HG02884 (cell line): ENCODE measurements at regions not wholly inside any gene's neighbourhood (a gene's known extent, or its start where the extent isn't known, plus 50 kb on each side); places are given as distances from the start of the nearest gene placed in this dataset.

Experiments used
- ATAC-seq: cut with Tn5 transposase; IDR thresholded peaks from one replicate; pipeline ENCODE4 v1.9.1; 2021; ENCODE audit warnings: mild to moderate bottlenecking, moderate library complexity; ENCODE audit not compliant: unreplicated experiment

DNA sequence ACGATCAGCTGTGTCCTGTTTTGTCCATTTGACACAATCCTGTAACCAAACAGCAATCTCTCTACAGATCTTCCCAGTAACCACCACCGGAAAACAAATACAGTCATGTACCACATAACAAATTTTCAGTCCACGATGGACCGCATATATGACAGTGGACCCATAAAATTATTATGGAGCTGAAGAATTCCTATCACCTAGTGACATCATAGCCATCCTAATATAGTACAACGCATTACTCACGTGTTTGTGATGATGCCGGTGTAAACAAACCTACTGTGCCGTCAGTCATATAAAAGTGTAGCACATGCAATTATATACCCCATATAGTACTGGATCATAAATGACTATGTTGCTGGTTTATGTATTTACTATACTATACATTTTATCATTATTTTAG is 133.7 kb upstream of the EDNRA start:
- ATAC-seq: no peak

DNA sequence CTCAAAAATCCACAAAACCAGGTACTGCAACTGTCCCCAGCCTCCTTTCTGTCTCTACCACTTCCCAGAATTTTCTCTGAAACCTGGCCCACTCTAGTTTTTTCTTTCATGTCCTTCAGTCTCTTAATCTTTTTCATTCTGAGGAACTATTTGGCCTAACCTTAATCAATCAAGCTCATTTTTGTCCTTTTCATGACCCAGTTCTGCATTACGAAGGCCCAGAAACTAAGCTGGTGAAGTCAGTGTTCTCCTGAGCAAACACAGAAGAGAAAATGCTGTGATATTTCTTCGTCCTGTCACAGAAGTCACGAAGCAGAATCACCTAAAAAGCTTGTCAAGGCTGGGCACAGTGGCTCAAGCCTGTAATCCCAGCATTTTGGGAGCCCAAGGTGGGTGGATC is 131.7 kb upstream of the EDNRA start:
- ATAC-seq: no peak

GRCh38 chr4:147351083-147351787 is 129.7 kb upstream of the EDNRA start:
- ATAC-seq: no peak

DNA sequence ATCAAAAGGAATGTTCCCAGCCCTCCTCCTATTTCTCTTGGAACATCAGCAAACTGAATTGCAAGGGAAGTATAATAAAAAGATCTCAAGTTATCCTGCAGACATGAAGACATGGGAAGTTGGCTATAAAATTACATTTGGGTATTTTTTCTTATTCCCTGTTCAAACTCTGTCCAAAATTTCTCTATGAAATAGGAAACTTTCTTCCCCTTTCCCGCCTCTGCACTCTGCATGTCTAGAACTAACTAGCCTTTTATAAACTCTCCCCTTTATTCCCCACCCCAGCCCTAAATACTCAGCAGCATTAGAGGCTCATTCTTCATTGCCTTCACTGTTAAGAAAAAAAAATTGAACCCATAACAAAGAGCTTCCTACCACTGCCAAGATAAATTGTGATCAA is 126.7 kb upstream of the EDNRA start:
- ATAC-seq: no peak

GRCh38 chr4:147355032-147355656 is 125.8 kb upstream of the EDNRA start:
- ATAC-seq: no peak

DNA sequence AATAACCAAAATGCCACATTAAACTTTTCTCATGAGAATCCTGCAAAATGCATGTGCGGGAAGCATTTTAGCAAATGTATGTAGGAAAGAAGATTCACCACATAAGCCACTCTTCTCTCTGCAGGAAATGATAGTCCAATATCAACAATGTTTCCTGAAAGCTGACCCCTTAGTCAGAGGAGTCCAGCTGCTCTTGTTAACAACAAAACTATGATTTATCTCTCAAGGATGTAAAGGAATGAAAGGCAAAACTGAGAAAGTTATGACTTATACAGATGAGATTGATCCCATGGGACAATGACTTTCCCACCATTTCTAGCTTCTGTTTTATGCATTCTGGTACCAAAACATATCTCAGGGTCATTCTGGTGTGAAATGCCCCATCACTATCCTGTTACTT is 125.0 kb upstream of the EDNRA start:
- no peak for ATAC-seq

DNA sequence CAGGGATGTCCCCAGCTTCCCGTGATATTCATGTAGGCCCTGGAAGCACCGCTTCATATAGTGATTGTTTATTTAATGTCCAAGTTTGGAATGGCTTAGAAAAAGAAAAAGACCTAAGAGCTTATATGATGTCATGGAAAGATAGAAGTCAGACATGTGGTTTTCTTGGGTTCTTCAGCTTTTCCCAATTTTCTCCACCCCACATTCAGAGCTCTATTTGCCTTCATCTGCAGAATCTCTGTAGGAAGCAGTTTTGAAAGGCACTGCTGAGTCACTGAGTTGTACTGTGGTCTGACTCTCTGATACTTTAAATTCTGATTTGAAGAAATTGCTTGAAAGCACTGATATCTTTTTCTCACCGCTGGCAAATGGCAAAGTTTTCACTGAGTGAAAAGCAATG is 120.6 kb upstream of the EDNRA start:
- ATAC-seq: no peak

DNA sequence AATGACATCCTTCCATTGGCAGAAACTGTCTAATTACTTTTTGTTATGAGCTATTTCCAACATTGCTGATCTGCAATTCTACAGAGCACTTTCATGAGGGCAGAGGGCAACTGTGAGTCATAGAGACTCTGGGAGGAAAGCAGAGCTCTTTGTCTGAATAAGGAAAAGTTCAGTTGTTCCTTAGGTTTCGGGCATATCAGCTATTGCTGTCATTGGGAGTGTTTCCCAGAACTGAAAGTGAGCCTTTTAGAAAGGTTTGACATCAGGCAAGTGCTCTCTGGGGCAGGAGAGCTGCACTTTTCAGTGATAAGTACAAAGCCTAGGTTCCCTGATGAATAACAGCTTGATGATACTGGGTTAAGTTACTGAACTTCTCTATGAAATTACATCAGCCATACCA is 119.2 kb upstream of the EDNRA start:
- no peak for ATAC-seq

- no peak for ATAC-seq
These were observed 118.0 kb upstream of the EDNRA start for GRCh38 chr4:147362938-147363337.

DNA sequence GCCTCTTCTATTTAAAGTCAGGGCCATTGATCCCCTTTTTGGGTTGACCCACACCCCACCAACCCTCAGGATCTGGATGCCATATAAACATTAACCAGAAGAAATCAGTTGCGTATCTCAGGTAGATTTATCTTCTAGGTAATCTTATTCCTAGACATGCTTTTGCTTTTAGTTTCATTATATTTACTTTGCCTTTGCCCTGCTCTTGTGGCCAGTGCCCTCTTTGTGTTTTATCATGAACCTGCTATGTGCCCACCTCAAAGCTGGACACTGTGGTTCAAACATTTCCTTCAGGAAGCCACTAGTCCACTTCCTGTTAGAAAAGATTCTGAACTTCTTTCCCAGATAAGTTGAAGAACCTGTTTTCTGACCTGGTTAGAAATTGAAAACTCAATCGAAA is 117.4 kb upstream of the EDNRA start:
- ATAC-seq: no peak

DNA sequence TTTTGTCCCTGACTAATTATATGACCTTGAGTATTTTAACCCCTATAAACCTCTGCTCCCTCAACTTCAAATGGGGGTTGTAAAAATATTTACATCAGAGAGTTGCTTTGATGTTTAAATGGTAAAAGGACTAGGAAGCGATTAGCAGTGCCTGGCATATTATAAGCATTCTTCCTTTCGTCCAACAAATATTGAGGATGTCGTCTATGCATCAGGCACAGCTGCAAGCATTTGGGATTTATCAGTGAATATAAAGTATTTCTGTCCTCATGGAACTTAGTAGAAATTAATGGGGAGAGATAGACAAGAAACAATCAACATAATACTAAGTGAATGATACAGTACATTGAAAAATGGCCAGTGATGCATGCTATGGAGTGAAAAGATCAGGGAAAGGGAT is 115.5 kb upstream of the EDNRA start:
- ATAC-seq: no peak

GRCh38 chr4:147366164-147366563 is 114.7 kb upstream of the EDNRA start:
- ATAC-seq: no peak

- ATAC-seq: no peak
These were observed 113.0 kb upstream of the EDNRA start for GRCh38 chr4:147367891-147368290.

DNA sequence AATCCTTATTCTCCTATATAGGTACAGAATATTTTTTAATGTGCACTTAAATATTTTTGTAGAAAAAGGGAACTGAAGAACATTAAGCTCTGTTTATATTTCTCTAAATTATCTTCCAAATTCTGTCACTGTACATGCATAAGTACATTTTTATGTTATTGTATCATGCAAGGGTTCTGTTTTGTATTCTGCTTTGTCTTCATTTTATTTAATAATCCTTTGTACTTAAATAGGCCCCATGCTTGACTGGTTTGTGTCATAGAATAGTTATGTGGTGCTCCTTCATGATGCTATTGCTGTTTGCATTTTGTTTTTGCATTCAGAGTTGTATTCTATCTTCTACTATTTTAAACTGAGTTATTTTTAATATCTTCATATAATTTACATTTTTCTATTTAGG is 111.9 kb upstream of the EDNRA start:
- no peak for ATAC-seq

DNA sequence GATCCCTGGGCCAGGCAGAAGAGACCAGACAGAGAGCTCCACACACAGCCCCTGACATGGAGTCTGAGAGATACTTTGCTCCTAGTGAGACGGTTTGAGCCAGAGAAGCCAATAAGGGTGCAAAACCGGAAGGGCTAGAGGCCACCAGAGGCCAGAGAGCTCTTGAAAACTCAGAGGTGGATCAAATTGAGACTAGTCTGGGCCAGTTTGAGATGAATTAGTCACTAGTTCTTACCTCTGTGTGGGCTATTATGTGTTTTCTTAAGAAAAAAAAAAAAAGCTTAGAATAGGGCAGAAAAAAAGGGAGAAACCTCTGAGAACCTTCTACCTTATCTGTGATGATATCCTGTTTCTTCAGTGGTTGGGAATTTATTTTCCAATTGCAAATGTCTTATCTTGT is 110.4 kb upstream of the EDNRA start:
- no peak for ATAC-seq

DNA sequence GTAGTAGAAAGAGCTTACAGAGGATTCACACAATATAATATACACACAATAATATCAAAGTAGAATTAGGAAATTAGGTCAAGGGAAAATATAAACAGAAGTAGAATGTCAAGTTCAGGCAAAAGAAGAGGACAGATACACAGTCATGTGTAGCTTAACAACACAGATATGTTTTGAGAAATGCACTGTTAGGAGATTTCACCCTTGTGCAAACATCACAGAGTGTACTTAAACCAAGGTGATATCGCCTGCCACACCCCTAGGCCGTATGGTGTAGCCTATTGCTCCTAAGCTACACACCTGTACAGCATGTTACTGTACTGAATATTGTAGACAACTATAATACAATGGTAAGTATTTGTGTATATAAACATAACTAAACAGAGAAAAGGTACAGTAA is 110.0 kb upstream of the EDNRA start:
- ATAC-seq: no peak

DNA sequence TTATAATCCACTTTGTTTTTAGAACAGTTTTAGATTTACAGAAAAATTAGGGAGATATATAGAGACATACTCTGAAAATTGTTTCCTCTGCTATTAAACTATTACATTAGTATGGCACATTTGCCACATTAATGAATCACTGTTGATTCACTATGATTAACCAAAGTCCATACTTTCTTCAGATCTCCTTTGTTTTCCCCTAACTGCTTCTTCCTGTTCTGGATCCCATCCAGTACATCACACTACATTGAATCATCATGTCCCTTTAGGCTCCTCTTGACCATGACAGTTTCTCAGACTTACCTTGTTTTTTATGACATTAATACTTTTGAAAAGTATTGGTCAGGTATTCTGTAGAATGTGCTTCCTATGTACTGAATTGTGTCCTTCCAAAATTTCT is 109.2 kb upstream of the EDNRA start:
- ATAC-seq: no peak

GRCh38 chr4:147378780-147379179 is 102.1 kb upstream of the EDNRA start:
- no peak for ATAC-seq

- no peak for ATAC-seq
These were observed 99.1 kb upstream of the EDNRA start for GRCh38 chr4:147381749-147382148.

- no peak for ATAC-seq
These were observed 92.9 kb upstream of the EDNRA start for GRCh38 chr4:147388018-147388417.

DNA sequence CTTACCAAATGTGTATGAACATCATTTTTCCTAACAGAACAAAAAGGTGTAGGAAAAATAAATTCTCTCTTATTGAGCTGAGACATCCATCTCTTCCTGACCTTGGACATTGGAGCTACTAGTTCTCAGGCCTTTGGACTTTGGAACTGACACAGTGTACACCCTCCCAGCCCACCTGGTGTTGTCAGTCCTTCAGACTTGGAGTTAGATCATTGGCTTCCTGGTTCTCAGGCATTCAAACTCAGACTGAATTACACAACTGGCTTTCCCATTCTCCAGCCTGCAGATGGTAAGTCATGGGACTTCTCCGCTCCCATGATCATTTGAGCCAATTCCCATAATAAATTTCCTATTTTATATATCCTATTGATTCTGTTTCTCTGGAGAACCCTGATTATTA is 84.8 kb upstream of the EDNRA start:
- ATAC-seq: no peak

DNA sequence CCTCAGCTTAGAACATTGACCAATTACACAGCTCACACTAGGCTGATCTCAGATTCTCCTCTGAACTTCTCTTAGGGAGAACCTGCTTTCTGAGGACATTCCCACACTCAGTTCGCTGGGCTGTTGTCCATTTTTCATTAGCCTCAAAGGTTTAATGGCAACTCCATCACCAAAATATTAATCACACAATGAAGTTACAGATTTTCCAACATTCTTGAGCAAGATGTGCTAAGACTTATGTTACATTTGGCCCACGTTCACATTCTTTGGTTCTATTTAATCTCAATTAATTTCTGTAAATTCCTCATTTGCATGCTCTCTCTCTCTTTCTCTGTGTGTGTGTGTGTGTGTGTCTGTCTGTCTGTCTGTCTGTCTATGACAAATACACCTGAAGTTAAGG is 82.3 kb upstream of the EDNRA start:
- ATAC-seq: no peak

- no peak for ATAC-seq
These were observed 80.2 kb upstream of the EDNRA start for GRCh38 chr4:147400721-147401120.
